Natural killer cell treated with Interleukin-12 subunit alpha and Interleukin-12 subunit beta and Interleukin-15 and Interleukin-18, amount 100 ng/mL, for 72 hours (primary cell): ENCODE measurements at regions not wholly inside any gene's neighbourhood (a gene's known extent, or its start where the extent isn't known, plus 50 kb on each side); places are given as distances from the start of the nearest gene placed in this dataset.
"Not testable (repeated sequence)": the region's sequence is repeated elsewhere in the genome, so short reads cannot be mapped to it uniquely, and the experiment has no call there.

ENCODE experiments used
- ATAC-seq, 2 donors: fragments of 150-1000 bp; cut with Tn5 transposase in 1 of 2; sonication (Bioruptor Pico), chemical (Tn5 transposase) in 1 of 2; 2 replicates each; pipeline ENCODE4 v1.10.0; 2021
- DNase-seq: peaks from one replicate; pipeline ENCODE4 v3.0.0; 2022; ENCODE audit warnings: low spot score
- H3K27ac Mint-ChIP-seq, 2 donors: 1 replicate in 1 of 2; 2 replicates in 1 of 2; pipeline ENCODE4 v1.8.0; 2022; ENCODE audit warnings: mixed read lengths in 2 of 2, mild to moderate bottlenecking in 1 of 2, moderate library complexity in 1 of 2
- H3K27me3 Mint-ChIP-seq, 2 donors: 1 replicate in 1 of 2; 2 replicates in 1 of 2; pipeline ENCODE4 v1.8.0; 2022; ENCODE audit warnings: mixed read lengths in 2 of 2
- H3K36me3 Mint-ChIP-seq: one replicate; pipeline ENCODE4 v1.8.0; 2022; ENCODE audit warnings: mixed read lengths
- H3K4me1 Mint-ChIP-seq, 2 donors: 1 replicate in 1 of 2; 2 replicates in 1 of 2; pipeline ENCODE4 v1.8.0; 2022; ENCODE audit warnings: low read depth in 2 of 2, mixed read lengths in 2 of 2, mild to moderate bottlenecking in 1 of 2
- H3K4me3 Mint-ChIP-seq: one replicate; pipeline ENCODE4 v1.8.0; 2022; ENCODE audit warnings: mixed read lengths
- H3K9me3 Mint-ChIP-seq: 2 replicates; pipeline ENCODE4 v1.8.0; 2022; ENCODE audit warnings: mixed read lengths

DNA sequence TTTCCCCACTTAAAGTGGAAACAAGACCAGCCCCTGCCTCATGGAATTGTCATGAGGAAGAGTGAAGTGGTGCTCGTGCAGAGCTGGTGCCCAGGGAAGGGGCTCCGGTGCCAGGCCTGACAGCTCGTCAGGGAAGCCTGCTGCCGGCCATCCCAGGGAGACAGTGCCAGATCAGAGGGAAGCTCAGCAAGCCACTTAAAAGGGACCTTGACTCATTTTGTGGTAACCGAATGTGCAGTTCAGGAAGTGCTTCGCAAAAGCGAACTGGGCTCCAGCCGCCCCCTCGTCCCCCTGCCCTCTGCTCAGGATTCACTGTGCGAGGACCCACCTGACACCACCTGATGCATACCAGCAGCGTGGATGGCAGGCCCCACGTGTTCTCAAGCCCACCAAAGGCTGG, 209.6 kb upstream of the PLGLB2 start:
- not testable (repeated sequence) for H3K27me3 Mint-ChIP-seq, H3K4me3 Mint-ChIP-seq, H3K4me1 Mint-ChIP-seq, H3K9me3 Mint-ChIP-seq, H3K36me3 Mint-ChIP-seq, H3K27ac Mint-ChIP-seq, DNase-seq
- peak in 1 of 2 donors; percentile 50 for ATAC-seq

DNA sequence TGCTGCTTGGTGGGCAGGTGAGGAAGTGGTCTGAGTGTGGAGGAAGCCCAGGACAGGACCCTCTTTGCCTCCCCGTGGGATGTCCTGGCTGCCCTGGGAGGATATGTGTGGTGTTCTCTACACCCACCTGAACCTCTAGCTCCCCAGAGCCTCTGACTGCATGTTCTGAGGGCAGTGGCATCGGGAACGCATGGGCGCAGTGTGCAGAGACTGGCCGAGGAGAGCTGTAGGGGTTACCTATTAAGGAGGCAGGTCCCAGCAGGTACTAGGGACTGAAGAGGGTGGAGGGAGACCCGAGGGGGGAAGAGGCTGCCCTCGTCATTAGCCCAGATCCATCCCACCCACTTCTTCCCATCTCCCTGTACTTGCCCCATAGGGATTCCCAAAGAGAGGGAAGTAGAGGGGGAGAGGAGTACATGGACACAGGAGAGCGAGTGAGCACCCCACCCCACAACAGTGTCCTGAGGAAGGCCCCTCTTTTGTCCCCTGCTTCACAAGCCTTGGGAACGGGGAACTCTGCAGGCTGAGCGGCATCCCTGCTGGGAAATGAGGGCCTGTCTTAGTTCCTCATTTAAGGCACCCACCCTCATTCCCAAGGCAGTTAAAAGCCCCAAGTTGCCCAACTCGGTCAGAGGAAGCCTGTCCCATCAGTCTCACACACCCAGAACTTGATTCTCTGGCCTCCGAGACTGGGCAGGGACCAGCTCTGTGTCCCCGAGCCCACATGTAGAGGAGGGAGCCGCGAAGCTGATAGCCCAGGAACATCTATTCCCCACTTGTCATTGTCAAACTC, 208.5 kb upstream of the PLGLB2 start:
- H3K27ac Mint-ChIP-seq, H3K36me3 Mint-ChIP-seq, H3K27me3 Mint-ChIP-seq, H3K9me3 Mint-ChIP-seq, ATAC-seq, H3K4me1 Mint-ChIP-seq, DNase-seq, H3K4me3 Mint-ChIP-seq: not testable (repeated sequence)

DNA sequence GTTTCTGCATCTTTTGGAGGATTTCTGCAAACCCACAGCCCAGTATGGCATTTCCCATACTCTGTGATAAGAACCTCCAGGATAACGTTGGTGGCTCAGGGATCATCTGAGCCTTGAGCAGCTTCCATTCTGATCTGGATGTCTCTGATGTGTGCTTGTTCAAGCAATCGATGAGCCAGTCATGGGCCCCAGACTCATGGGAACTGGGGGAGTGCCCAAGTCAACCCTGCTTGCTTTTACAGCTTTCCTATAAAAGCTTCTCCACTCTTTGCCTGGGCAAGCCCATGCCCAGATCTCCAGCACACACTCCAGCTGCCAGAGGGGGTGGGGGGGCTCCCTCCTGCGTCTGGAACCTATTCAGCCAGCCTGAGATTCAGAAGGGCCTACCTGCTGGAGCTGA, 207.6 kb upstream of the PLGLB2 start:
- H3K4me1 Mint-ChIP-seq, H3K4me3 Mint-ChIP-seq, DNase-seq, ATAC-seq, H3K27ac Mint-ChIP-seq, H3K27me3 Mint-ChIP-seq, H3K36me3 Mint-ChIP-seq, H3K9me3 Mint-ChIP-seq: not testable (repeated sequence)

DNA sequence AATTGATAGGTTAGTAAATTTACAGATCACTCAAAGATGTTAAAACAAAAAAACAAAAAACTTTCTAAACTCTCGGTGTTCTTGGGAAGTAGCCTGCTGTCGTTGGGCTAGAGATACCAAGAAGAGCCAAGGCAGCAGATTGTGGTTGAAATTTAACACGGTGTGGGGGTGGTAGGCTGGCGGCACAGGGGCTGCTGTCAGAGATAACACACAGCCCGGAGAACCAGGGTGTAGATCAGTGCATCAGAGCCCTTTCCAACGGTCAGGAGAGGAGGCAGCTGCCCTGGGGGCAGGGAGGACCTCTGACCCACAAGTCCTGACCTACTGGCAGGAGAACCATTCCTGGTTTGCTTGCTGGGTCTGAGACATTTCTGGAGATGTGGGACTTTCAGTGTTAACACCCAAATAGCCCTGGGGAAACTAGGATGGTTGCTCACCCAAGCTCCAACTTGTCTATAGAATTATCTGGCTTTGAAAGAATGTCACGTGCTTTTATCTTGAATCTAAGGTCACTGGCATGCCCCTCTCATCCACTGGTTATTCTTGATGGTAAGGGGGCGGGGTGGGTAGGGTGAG, 205.2 kb upstream of the PLGLB2 start:
- H3K4me3 Mint-ChIP-seq, DNase-seq, H3K4me1 Mint-ChIP-seq, H3K27ac Mint-ChIP-seq, H3K9me3 Mint-ChIP-seq, H3K27me3 Mint-ChIP-seq, H3K36me3 Mint-ChIP-seq: not testable (repeated sequence)
- ATAC-seq: peak; percentile 56 to 67

DNA sequence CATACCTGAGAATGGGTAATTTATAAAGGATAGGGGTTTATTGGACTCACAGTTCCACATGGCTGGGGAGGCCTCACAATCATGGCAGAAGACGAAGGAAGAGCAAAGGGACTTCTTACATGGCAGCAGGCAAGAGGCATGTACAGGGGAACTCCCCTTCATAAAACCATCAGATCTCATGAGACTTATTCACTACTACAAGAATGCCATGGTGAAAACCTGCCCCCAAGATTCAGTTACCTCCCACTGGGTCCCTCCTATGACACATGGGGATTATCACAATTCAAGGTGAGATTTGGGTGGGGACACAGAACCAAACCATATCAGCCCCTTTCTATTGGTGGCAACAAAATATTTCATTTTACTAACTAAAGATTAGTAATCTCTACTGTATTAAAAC, 204.1 kb upstream of the PLGLB2 start:
- H3K27me3 Mint-ChIP-seq, H3K4me3 Mint-ChIP-seq, DNase-seq, H3K9me3 Mint-ChIP-seq, H3K27ac Mint-ChIP-seq, H3K36me3 Mint-ChIP-seq, ATAC-seq, H3K4me1 Mint-ChIP-seq: not testable (repeated sequence)

DNA sequence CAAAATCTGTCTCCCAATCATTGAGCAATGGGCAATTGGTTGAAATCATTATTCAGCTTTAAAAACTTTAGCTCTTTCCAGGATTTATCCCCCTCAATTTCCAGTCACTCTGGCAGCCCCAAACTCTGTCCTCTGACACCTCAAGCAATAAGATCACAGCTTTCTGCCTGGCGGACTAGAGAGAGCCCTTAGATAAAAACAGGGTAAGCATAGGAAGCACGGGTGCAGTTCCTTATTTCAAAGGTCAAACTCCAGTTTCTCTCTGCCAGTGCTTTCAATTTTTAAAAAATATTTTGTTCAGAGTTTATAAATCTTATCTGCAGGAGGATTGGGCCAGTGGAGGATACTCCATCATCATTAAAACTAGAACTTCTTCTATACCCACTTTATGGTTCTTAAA, 200.8 kb upstream of the PLGLB2 start:
- H3K27me3 Mint-ChIP-seq: not testable (repeated sequence)

DNA sequence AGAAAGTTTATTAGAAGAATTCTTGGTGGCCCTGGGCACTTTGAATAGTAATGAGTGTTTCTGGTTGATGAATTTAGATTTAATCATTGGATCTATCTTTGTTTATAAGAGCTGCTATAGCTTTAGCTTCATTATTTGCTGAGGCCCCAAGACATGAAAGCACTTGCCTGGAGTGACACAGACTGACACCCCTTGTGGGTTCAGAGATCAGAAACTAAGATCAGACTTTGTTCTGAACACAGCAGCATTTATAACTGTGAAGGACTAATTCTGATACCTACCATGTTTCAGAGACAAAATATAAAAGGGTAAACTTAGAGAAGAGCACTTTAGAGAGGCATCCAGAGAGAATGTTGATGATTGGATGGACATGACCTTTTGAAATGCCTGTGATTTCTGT, 199.9 kb upstream of the PLGLB2 start:
- H3K36me3 Mint-ChIP-seq, H3K9me3 Mint-ChIP-seq: not testable (repeated sequence)
- ATAC-seq: peak in 1 of 2 donors; percentile 67

More for the DNA sequence above, 200.8 kb upstream of the PLGLB2 start:
- H3K4me3 Mint-ChIP-seq, DNase-seq, H3K27ac Mint-ChIP-seq, H3K9me3 Mint-ChIP-seq, H3K36me3 Mint-ChIP-seq, ATAC-seq, H3K4me1 Mint-ChIP-seq: not testable (repeated sequence)

DNA sequence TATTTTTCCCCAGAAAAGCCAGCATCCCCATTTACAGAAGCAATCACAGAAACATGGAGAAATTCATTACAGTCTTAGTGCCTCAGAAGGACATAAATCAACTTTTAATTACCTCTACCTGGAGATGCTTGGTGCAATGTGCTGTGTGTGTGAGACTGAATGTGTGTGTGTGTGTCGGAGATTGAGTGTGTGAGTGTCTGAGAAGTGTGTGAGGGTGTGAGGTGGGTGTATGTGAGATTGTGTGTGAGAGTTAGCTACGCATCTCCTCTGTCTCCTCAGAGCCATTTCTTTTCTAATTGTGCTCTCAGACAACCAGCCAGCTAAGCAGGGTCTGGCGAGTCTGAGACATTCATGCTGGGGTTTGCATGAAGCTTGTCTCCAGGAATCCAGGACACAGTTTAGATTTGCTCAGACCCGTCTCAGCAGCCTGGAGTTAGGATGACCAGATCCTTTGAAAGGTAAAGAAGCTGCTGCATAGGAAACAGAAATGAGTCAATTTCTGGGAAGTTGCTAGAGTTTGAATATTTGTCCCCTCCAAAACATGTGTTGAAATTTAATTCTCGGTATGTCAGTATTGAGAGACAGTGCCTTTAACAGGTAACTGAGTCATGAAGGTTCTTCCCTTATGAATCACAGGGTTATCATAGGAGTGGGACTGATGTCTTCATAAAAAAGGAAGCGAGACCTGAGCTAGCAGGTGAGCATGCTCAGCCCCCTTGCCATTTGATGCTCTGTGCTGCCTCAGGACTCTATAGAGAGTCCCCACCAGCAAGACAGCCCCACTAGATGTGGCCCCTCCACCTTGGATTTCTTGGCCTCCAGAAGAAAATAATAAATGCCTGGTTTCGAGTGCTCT, 199.0 kb upstream of the PLGLB2 start:
- not testable (repeated sequence) for H3K4me3 Mint-ChIP-seq

More for the DNA sequence above, 199.9 kb upstream of the PLGLB2 start:
- H3K27ac Mint-ChIP-seq, H3K27me3 Mint-ChIP-seq, H3K4me1 Mint-ChIP-seq, DNase-seq, H3K4me3 Mint-ChIP-seq: not testable (repeated sequence)

DNA sequence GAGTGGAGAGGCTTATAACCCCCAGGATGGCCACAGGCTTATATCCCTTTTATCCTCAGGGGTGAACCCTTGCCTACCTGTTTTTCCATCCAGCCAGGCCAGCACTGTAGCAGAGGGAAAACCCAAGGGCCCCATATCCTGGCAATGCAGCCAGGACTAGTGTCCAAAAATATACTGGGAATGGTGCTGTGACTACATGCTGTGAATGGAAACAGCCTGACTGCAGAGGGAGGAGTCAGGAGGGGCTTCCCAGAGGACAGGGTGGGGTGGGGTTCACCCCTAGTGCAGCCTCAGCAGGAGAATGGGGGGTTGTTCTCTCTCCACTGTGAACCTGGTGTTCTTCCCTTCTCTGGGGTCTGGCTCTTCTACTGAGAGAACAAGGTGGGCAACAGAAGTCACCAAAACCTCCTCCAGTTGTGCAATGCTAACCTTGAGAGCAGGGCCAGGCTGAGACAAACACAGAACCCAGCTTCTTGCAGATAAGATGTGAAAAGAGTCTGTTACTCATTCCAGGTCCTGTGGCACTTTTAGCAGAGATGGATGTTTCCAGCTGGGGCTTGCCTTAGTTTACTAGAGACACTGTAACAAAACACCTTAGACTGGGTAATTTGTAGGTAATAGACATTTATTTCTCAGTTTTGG, 198.2 kb upstream of the PLGLB2 start:
- H3K9me3 Mint-ChIP-seq, H3K36me3 Mint-ChIP-seq, H3K4me3 Mint-ChIP-seq, H3K27ac Mint-ChIP-seq, DNase-seq, H3K27me3 Mint-ChIP-seq, H3K4me1 Mint-ChIP-seq: not testable (repeated sequence)
- peak; percentile 15 to 45 for ATAC-seq

More for the DNA sequence above, 199.0 kb upstream of the PLGLB2 start:
- H3K9me3 Mint-ChIP-seq, H3K27ac Mint-ChIP-seq, H3K27me3 Mint-ChIP-seq, DNase-seq, H3K4me1 Mint-ChIP-seq, H3K36me3 Mint-ChIP-seq: not testable (repeated sequence)
- peak; percentile 86 for ATAC-seq

DNA sequence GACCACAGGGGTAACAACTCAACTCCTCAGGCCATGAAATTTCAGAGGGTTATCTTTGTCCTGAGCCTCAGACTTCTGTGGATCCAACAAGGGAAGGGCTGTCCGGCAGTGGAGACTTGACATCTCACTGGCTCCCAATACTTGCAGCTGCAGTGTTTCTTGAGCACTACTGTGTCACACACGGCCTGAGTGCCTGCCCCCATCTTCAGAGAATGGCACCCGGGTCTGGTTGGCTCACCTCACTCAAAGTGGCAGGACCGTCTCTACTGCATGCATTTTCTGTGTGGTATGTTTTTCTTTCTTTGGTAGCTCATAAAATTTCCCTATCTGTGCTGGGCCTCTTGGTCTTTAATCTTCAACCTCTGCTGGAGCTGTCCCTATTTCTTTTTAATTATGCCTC, 193.2 kb upstream of the PLGLB2 start:
- H3K27ac Mint-ChIP-seq, ATAC-seq, H3K36me3 Mint-ChIP-seq: not testable (repeated sequence)

DNA sequence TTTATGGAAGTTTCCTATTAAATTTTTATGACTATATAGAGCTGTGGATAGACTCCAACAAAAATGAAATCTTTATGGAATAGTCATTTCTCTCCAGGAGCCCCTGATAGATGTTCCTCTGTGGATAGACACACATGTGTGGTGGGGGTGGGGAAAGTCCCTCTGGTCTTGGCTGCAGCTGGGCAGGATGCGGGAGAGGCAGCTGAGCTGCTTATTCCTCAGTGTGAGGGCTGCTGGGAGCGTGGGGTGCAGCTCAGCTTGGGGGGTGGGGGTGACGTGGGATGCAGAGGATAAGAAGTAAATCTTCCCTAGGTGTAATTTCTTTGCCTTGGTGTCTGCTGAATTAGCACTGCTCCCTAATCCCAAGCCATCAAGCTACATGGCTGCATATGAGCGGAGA, 192.8 kb upstream of the PLGLB2 start:
- H3K9me3 Mint-ChIP-seq, ATAC-seq, H3K4me3 Mint-ChIP-seq, H3K27me3 Mint-ChIP-seq, H3K4me1 Mint-ChIP-seq, DNase-seq, H3K36me3 Mint-ChIP-seq, H3K27ac Mint-ChIP-seq: not testable (repeated sequence)

More for the DNA sequence above, 193.2 kb upstream of the PLGLB2 start:
- not testable (repeated sequence) for H3K4me1 Mint-ChIP-seq, H3K4me3 Mint-ChIP-seq, H3K9me3 Mint-ChIP-seq, H3K27me3 Mint-ChIP-seq, DNase-seq

DNA sequence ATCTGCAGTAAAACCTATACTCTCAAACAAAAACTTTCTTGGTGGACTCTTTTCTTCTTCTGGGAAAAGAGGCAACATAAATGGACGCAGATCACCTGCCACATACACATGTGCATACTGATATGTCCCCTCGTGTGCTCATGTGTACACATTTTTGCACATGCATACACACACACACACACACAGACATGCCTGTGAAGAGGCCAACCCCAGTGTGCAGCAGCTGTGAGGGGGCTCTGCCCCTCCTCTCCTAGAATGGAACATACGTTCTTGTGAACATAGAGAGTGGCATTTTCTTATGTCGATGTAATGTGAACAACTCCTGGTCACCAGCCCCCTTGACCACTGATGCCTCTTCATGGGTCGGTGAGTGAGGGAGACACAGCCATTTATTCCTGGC, 188.9 kb upstream of the PLGLB2 start:
- H3K27me3 Mint-ChIP-seq, H3K9me3 Mint-ChIP-seq, H3K36me3 Mint-ChIP-seq, H3K4me3 Mint-ChIP-seq, DNase-seq, H3K27ac Mint-ChIP-seq, H3K4me1 Mint-ChIP-seq: not testable (repeated sequence)
- ATAC-seq: peak in 1 of 2 donors; percentile 51

DNA sequence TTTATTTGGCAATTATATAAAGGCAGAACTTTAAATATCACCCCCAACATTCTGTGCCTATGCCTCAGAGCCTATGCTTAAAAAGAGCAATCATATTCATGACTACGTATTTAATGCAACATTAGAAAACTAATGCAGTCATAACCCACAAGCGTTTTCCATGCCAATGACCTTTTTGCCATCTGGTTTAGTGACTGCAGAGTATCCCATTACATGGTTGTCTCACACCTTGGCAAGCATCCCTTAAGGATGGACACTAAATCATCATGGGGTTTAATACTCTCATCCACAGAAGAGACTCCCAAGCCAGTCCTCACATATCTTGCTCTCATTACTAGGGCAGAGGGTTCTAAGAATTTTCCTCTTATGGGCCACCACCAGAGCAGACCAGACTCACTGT, 188.2 kb upstream of the PLGLB2 start:
- H3K4me1 Mint-ChIP-seq, H3K27me3 Mint-ChIP-seq, H3K27ac Mint-ChIP-seq, H3K9me3 Mint-ChIP-seq, H3K4me3 Mint-ChIP-seq, DNase-seq, H3K36me3 Mint-ChIP-seq, ATAC-seq: not testable (repeated sequence)

DNA sequence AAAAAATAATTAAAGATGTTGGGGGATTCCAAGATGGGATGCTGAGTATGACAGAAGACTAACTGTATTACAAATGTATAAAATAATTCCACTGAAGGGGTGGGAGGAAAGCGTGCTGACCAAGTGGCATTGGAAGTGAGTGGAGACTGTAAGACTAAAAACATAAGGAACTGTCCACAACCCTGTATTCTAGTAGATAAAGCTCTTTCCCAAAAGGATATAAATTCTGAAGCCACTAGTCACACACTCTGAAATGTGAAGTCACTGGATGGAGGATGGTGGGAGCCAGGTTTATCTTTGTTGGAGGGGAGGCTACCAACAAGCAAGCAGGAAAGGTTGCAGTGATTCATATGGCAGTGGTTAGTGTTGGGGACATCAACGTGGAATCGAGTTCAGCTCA, 182.8 kb upstream of the PLGLB2 start:
- not testable (repeated sequence) for H3K9me3 Mint-ChIP-seq, H3K4me1 Mint-ChIP-seq

More for the DNA sequence above, 182.8 kb upstream of the PLGLB2 start:
- not testable (repeated sequence) for H3K27ac Mint-ChIP-seq, H3K27me3 Mint-ChIP-seq, H3K36me3 Mint-ChIP-seq, DNase-seq, H3K4me3 Mint-ChIP-seq, ATAC-seq
